ENCODE measurements at regions not wholly inside any gene's neighbourhood (a gene's known extent, or its start where the extent isn't known, plus 50 kb on each side); places are given as distances from the start of the nearest gene placed in this dataset.
"Not testable (repeated sequence)": the region's sequence is repeated elsewhere in the genome, so short reads cannot be mapped to it uniquely, and the experiment has no call there.

DNA sequence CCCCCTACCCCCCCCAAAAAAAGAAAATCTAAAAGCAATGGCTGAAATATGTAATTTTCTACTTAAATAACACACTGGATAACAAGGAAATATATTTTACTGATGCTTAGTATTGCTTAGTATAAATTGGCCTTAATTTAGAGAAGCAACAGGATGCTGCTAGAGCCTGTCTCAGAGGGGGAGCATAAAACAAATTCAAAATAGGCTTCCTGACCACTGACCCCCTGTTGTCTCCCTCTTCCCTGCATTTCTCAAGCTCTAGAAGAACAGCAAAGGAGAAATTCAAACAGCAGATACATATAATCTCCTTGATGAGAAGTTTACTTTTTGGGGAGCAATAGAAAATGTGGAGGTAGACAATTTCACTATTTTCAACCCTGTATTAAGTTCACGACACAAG is 631.1 kb upstream of the GJE1 start:
- no peak for DNase-seq (ENCODE audit: low read depth)

DNA sequence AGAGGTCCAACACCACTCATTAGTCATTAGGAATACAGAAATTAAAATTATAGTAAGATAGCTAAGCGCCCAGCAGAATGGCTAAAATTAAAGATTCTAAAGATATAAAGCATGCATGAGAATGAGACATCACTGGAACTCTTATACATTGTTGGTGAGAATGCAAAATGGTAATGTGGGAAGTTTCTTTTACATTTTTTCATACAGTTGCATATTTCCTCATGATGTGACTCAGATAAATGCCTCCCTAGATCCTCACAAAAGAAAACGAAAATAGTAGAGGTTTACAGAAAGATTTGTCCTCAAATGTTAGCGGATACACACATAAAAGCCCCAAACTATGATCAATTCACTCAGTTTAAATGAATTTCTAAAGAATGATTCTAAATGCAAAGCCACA is 633.7 kb upstream of the GJE1 start:
- no peak for DNase-seq (ENCODE audit: low read depth)

- DNase-seq (ENCODE audit: low read depth): no peak
Observed at GRCh38 chr6:141492521-141493284, 640.0 kb upstream of the GJE1 start.

DNA sequence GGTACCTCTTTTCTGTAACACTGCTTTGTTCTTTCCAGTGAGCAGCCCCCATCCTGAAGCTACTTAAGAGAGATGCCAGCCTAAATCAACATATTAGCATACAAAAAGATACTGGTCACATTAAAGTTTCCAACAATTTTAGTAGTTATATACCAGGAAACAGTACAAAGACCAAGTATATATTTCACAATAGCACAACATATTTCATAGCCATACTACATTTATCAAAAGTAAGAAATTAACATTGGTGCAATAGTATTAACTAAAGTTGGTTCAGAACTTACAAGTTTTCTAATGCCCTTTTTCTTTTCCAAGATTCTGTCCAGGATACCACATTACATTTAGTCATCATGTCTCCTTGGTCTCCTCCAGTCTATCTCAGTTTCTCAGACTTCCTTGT is 641.0 kb upstream of the GJE1 start:
- no peak for DNase-seq (ENCODE audit: low read depth)

DNA sequence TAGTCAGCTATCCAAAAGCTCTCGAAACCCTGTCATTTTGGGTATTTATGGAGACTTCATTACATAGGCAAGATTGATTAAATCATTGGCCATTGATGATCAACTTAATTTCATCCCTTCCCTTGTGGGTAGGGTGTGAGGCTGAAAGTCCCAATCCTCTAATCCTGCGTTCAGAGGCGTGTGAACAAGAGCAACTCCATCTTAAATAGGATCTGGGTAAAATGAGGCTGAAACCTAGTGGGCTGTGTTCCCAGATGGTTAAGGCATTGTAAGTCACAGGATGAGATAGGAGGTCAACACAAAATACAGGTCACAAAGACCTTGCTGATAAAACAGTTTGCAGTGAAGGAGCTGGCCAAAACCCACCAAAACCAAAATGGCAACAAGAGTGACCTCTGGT is 641.7 kb upstream of the GJE1 start:
- no peak for DNase-seq (ENCODE audit: low read depth)

DNA sequence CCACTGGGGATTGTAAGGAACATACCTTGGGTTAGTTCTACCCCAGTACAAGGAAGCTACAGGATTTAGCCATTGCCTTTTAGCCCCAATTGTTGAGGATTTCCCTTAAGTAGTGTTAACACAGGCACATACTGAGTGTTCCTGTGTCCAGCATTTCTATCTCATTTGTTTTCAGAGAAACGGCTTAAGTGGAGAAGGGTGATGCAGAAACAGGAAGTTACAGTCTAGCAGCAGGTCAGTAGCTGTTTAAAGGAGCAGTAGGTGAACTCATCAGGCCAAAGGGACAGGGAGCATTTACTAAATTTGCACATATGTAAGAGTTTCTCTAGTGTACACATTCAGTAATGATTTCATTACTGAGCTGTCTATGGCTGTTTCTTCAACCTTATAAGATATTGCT is 644.2 kb upstream of the GJE1 start:
- peak; percentile 20 for DNase-seq (ENCODE audit: low read depth)

DNA sequence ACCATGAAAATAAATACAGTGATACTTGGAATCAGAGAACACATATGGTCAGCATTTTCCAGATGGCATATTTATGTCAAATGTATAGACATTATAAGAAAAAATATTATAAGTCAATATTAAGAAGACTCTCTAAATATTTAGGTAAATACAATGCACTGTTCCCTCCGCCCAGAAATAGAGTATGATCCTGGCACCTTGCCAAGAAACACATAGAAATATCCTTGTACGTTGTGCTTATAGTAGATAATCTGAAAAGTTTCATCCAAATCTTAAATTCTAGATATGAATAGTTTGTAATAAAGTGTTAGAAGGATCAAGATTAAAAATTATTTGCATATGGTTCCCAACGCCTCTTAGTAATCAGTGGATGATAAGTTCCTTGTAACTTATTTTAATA is 645.8 kb upstream of the GJE1 start:
- DNase-seq (ENCODE audit: low read depth): no peak

GRCh38 chr6:141484711-141485110 is 648.0 kb upstream of the GJE1 start:
- DNase-seq (ENCODE audit: low read depth): peak; percentile 90

- DNase-seq (ENCODE audit: low read depth): peak; percentile 98
Observed at GRCh38 chr6:141483598-141484061, 649.1 kb upstream of the GJE1 start.

DNA sequence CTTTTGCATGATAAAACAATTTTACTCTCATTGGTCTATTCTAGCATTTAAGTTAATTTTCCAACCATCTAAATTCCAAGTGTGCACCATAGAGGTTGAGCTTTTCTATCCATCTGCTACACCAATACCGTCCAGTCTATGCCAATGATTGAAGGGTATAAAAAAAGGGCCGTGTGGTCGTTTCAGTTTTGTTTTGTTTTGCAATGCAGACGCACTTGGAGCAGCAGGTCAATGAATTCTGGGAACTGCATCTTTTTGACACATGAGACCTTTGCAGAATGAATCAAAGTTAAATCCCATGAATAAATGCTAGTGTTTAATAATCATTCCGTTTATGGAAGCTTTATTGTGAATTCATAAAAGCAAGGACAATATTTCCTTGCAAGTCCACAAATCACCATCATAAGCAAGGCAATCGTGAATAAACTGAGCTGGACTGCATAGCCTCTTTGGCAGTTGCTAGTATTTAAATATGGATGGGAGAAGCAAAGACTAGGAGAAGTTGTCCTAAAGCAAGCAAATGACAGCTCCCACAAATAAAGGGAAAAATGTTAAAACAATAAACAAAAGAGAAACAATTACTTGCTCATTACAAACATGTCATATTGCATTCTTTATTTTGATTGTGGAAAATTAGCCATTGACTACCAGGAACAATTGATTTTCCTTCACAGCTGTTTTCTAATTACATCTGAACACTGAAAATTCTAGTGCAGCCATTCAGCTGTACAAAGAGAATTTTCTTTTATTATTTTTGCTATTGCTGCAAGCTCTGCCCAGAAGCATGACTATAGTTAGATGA is 649.7 kb upstream of the GJE1 start:
- DNase-seq (ENCODE audit: low read depth): peak; percentile 65

GRCh38 chr6:141475259-141475658 is 657.5 kb upstream of the GJE1 start:
- no peak for DNase-seq (ENCODE audit: low read depth)

DNA sequence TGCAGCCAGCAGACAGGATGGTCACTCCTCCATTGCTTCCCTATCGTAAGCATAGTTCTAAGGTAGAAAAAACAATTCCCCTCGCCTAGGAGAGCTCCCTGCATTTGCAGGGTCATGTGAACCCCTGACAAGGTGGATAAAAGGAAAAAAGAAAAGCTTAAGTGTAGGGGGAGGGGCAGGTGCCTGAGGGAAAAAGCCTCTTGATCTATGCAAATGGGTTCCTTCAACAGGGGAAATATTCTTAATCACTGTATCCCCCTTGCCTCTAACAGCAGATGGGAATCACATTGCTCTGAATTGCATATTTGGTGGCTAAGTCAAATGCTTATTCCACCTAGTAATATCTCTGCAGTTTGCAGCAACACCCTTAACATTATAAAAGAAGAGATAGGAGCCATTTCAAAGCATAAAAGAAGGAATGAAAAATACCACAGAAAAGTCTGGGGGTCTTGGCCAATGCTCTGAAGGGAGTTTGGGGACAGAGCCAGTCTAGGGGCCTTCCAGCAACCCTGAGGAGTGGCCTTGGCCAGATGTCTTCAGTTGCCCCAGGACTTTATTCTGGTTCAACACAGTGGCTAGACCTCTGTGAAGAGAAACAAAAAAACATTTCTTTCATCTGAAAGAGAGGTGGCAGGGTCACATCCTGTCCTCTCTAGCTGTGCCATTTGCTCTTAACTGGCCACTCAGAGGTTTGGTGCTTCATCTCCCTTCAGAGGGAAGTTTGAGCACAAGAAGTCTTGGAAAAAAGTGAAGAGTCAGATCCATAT is 660.4 kb upstream of the GJE1 start:
- DNase-seq (ENCODE audit: low read depth): no peak

DNA sequence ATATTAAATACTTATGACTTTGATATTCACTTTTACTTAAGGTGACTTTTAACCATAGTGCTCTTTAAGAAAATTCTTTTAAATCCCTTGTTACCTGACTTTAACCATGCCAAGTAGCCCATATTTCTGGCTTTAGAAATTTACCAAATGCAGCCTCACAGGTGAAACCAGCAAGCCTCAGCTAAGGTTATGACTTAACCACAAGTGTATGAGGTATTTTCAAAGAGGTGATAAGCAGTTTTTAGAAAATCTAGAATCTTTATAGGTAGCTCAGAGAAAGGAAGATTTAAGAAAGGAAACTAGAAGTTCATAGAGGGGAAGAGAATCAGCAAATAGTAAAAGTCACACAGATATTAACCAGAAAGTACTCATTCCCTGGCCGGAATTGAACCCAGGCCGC is 661.9 kb upstream of the GJE1 start:
- DNase-seq (ENCODE audit: low read depth): no peak

GRCh38 chr6:141467881-141468280 is 664.8 kb upstream of the GJE1 start:
- DNase-seq (ENCODE audit: low read depth): peak; percentile 62

GRCh38 chr6:141467041-141467440 is 665.7 kb upstream of the GJE1 start:
- peak; percentile 30 for DNase-seq (ENCODE audit: low read depth)

- DNase-seq (ENCODE audit: low read depth): no peak
Observed at GRCh38 chr6:141464896-141465295, 667.8 kb upstream of the GJE1 start.

DNA sequence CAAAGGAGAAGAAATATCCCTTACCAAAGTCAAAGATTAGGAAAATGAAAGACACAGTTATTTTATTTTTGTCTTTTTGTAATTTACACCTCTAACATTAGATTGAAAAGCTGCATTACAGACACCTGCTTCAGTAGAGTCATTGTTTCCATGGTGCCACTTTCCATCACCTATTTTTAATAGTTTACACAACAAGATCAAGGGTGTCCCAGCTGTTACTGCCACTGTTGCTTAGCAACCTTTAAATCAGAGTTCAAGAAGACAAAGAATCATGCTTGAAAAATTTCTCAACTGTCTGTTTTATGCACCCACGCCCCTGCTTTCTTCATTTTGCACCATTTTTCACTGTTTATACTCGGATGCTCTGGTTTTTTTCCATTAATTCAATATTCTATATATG is 668.2 kb upstream of the GJE1 start:
- peak; percentile 56 for DNase-seq (ENCODE audit: low read depth)

- peak; percentile 75 for DNase-seq (ENCODE audit: low read depth)
Observed at GRCh38 chr6:141463237-141463977, 669.3 kb upstream of the GJE1 start.

DNA sequence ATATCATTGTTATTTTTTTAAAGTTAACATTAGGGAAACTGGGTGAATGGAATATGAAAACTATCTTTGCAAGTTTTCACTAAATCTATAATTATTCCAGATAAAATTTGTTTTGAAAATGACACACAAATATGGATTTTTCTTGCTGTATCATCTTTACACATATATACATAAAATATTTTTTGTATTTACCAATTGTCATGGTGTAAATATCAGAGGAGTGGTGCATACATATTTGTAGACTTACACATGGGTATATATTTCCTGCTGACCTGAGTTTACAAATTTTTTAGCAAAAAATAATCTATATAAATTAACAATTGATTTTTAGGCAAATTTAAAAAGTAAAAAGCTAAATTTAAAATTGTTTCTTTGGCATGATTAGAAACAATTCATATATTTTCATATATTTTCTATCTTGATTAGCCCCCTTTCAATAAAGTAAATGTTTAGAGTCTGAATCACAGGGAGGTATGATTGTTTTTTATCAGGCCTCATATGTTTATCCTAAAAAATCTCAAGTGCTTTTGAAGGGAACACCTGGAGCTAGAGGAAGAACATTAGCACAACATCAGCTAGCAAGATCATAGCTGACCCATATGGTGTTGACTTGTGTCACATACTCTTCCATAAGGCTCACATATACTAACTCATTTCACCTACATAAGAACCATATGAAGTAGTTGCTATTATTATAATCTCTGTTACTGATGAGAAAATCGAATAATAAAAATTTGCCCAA is 671.8 kb upstream of the GJE1 start:
- no peak for DNase-seq (ENCODE audit: low read depth)

GRCh38 chr6:141460245-141460644 is 672.5 kb upstream of the GJE1 start:
- not testable (repeated sequence) for DNase-seq (ENCODE audit: low read depth)

DNA sequence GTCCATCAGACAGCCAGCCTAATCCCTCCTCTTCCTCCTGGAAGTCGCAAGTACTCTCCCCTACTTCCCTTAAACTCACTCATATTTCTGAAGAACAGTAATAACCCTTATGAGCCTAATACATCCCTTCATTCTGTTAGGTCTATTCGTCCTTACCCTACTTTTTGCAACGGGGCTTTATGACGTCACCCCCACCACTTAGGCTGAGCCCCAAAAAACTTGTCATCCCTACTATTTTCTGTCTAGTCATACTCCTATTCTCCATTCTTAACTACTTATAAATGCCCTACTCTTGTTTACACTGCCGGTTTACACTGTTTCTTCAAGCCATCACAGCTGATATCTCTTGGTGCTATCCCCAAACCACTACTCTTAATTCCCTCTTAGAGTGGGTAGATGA is 674.7 kb upstream of the GJE1 start:
- not testable (repeated sequence) for DNase-seq (ENCODE audit: low read depth)

Data from RPMI7951 (cell line).